ENCODE measurements at regions not wholly inside any gene's neighbourhood (a gene's known extent, or its start where the extent isn't known, plus 50 kb on each side); places are given as distances from the start of the nearest gene placed in this dataset.

- TF ChIP-seq ELF4 (IDR thresholded peaks at IDR 0.05) (no peak), SP1 (IDR thresholded peaks at IDR 0.05) (no peak), SUZ12 (IDR thresholded peaks at IDR 0.05) (no peak), LEF1 (IDR thresholded peaks at IDR 0.05; ENCODE audit: borderline replicate concordance) (no peak), TARDBP (IDR thresholded peaks at IDR 0.05) (no peak), CTBP1 (IDR thresholded peaks at IDR 0.05; ENCODE audit: borderline replicate concordance) (no peak), ARNT (IDR thresholded peaks at IDR 0.05) (no peak), NFRKB (IDR thresholded peaks at IDR 0.05) (no peak), PKNOX1 (IDR thresholded peaks at IDR 0.05) (no peak), HDGF (IDR thresholded peaks at IDR 0.05; ENCODE audit: borderline replicate concordance) (no peak), ZNF384 (IDR thresholded peaks at IDR 0.05) (no peak), L3MBTL2 (conservative IDR thresholded peaks at IDR 0.05) (no peak), BHLHE40 (IDR thresholded peaks at IDR 0.05; ENCODE audit: borderline replicate concordance) (no peak), FOXA1 (IDR thresholded peaks at IDR 0.05) (no peak)
- DNase-seq (ENCODE audit: extremely low spot score) = no peak
- ChIA-PET CTCF (no interaction called here), POLR2A (no interaction called here)
Observed at GRCh38 chrX:576904-577560, 53.6 kb upstream of the SHOX start.

DNA sequence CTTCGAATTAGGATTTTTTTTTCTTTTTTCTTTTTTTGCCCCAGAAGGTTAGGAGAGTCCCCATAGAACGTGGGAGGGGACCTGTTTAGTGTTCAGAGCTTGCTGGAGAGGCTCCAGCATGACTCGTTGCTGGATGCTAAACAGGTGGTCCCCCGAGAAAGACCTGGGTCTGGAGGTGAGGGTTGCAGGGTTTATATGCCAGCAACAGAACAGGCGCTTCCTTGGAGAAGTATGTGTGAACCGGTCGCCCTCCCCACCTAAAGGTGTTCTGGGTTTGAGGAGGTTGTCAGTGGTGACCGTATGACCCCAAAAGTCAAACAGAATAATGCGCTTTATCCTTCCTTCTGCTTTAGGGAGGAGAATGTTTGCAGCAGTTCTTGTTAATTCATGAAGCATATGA, 52.1 kb upstream of the SHOX start:
- no peak for TF ChIP-seq FOXA1 (IDR thresholded peaks at IDR 0.05)
- no peak for TF ChIP-seq ARNT (IDR thresholded peaks at IDR 0.05)
- TF ChIP-seq FOXM1 (IDR thresholded peaks at IDR 0.05; ENCODE audit: borderline replicate concordance) = no peak
- TF ChIP-seq ELF4 (IDR thresholded peaks at IDR 0.05) = no peak
- DNase-seq (ENCODE audit: extremely low spot score) = no peak
- CTCF ChIA-PET = no interaction called here
- POLR2A ChIA-PET = no interaction called here

DNA sequence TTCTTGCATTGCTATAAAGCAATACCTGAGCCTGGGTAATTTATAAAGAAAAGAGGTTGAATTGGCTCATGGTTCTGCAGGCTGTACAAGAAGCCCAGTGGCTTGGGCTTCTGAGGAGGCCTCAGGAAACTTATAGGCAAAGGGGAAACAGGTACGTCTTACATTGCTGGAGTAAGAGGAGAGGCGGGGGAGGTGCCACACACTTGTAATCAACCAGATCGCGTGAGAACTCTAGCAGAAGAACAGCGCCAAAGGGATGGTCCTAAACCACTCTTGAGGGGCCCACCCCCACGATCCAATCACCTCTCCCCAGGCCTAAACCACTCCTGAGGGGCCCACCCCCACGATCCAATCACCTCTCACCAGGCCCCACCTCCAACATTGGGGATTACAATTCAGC, 50.6 kb upstream of the SHOX start:
- TF ChIP-seq SUZ12 (IDR thresholded peaks at IDR 0.05) = no peak
- no peak for TF ChIP-seq ZNF384 (IDR thresholded peaks at IDR 0.05)
- TF ChIP-seq ARNT (IDR thresholded peaks at IDR 0.05) = no peak
- no peak for TF ChIP-seq LEF1 (IDR thresholded peaks at IDR 0.05; ENCODE audit: borderline replicate concordance)
- no peak for TF ChIP-seq BHLHE40 (IDR thresholded peaks at IDR 0.05; ENCODE audit: borderline replicate concordance)
- TF ChIP-seq FOXA1 (IDR thresholded peaks at IDR 0.05) = no peak
- no peak for TF ChIP-seq ELF4 (IDR thresholded peaks at IDR 0.05)
- ChIA-PET CTCF (no interaction called here), POLR2A (no interaction called here)
- DNase-seq (ENCODE audit: extremely low spot score) = no peak

Data from HEK293T (cell line).